NCI-H526 treated with DMSO at 0.1 percent for 48 hours (cell line): ENCODE measurements at regions not wholly inside any gene's neighbourhood (a gene's known extent, or its start where the extent isn't known, plus 50 kb on each side); places are given as distances from the start of the nearest gene placed in this dataset.
"Not testable (repeated sequence)": the region's sequence is repeated elsewhere in the genome, so short reads cannot be mapped to it uniquely, and the experiment has no call there.

Experiments used
- DNase-seq: peaks from one replicate; lab custom pipeline; 2025; lab: John Stamatoyannopoulos, UW

GRCh38 chr2:59254279-59254678 is 1013.2 kb upstream of the FANCL start:
- DNase-seq: no peak

GRCh38 chr2:59250307-59250677 is 1009.2 kb upstream of the FANCL start:
- DNase-seq: no peak

- DNase-seq: peak; percentile 95
Measured at GRCh38 chr2:59249441-59250306, 1008.5 kb upstream of the FANCL start.

- DNase-seq: peak; percentile 10
Measured at GRCh38 chr2:59239146-59239545, 998.0 kb upstream of the FANCL start.

- no peak for DNase-seq
Measured at GRCh38 chr2:59237311-59237710, 996.2 kb upstream of the FANCL start.

GRCh38 chr2:59236723-59237122 is 995.6 kb upstream of the FANCL start:
- DNase-seq: no peak

- DNase-seq: no peak
Measured at GRCh38 chr2:59233920-59234319, 992.8 kb upstream of the FANCL start.

- no peak for DNase-seq
Measured at GRCh38 chr2:59233448-59233847, 992.3 kb upstream of the FANCL start.

- DNase-seq: no peak
Measured at GRCh38 chr2:59232394-59233165, 991.5 kb upstream of the FANCL start.

- not testable (repeated sequence) for DNase-seq
Measured at GRCh38 chr2:59226362-59226761, 985.2 kb upstream of the FANCL start.

- DNase-seq: no peak
Measured at GRCh38 chr2:59223742-59224141, 982.6 kb upstream of the FANCL start.

GRCh38 chr2:59217360-59217759 is 976.2 kb upstream of the FANCL start:
- no peak for DNase-seq

- DNase-seq: no peak
Measured at GRCh38 chr2:59206361-59206760, 965.2 kb upstream of the FANCL start.

GRCh38 chr2:59204040-59204439 is 962.9 kb upstream of the FANCL start:
- no peak for DNase-seq

GRCh38 chr2:59196491-59196890 is 955.4 kb upstream of the FANCL start:
- DNase-seq: no peak

- no peak for DNase-seq
Measured at GRCh38 chr2:59195851-59196250, 954.7 kb upstream of the FANCL start.

- no peak for DNase-seq
Measured at GRCh38 chr2:59191781-59192180, 950.7 kb upstream of the FANCL start.

- DNase-seq: no peak
Measured at GRCh38 chr2:59190518-59190917, 949.4 kb upstream of the FANCL start.

GRCh38 chr2:59184276-59185020 is 943.3 kb upstream of the FANCL start:
- DNase-seq: peak; percentile 8

GRCh38 chr2:59183070-59183469 is 941.9 kb upstream of the FANCL start:
- no peak for DNase-seq

GRCh38 chr2:59182249-59182648 is 941.1 kb upstream of the FANCL start:
- DNase-seq: no peak

- no peak for DNase-seq
Measured at GRCh38 chr2:59181347-59181746, 940.2 kb upstream of the FANCL start.

- no peak for DNase-seq
Measured at GRCh38 chr2:59180621-59181020, 939.5 kb upstream of the FANCL start.
